ENCODE measurements at regions not wholly inside any gene's neighbourhood (a gene's known extent, or its start where the extent isn't known, plus 50 kb on each side); places are given as distances from the start of the nearest gene placed in this dataset.

DNA sequence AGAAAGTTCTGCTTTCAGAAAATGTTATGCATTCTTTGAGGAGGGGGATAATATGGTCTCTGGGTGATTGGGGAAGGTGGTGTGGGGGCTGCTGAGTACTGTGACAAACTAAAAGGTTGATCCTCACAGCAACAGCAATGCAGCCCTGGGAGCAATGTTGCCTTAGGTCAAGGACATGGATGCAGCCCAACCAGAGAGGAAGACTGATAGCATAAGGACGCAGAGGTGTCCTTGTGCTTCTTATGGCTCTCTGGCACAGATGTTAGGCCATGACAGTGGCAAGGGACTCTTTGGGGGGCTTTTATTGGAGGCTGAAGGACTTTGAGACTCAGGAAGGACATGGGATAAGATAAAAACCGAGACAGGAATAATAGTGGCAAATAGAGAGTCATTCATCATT, 186.2 kb upstream of the PHACTR1 start:
- no peaks in the 10 kb centered on the region for H3K27me3 ChIP-seq
- DNase-seq (ENCODE audit: low spot score in 2 of 2): no peak
- no peaks in the 10 kb centered on the region for H3K4me1 ChIP-seq
- 87% methylated on average over 2 of the region's 2 CpGs for WGBS
- no peak overlapping the region for H3K4me3 ChIP-seq
- no peak overlapping the region for H3K27ac ChIP-seq
- no peaks in the 10 kb centered on the region for H3K36me3 ChIP-seq
- TF ChIP-seq POLR2A (IDR thresholded peaks at IDR 0.05) (no peak), EP300 (IDR thresholded peaks at IDR 0.05) (no peak), POLR2AphosphoS5 (IDR thresholded peaks at IDR 0.05) (no peak)
- TF ChIP-seq, protein P1, sequence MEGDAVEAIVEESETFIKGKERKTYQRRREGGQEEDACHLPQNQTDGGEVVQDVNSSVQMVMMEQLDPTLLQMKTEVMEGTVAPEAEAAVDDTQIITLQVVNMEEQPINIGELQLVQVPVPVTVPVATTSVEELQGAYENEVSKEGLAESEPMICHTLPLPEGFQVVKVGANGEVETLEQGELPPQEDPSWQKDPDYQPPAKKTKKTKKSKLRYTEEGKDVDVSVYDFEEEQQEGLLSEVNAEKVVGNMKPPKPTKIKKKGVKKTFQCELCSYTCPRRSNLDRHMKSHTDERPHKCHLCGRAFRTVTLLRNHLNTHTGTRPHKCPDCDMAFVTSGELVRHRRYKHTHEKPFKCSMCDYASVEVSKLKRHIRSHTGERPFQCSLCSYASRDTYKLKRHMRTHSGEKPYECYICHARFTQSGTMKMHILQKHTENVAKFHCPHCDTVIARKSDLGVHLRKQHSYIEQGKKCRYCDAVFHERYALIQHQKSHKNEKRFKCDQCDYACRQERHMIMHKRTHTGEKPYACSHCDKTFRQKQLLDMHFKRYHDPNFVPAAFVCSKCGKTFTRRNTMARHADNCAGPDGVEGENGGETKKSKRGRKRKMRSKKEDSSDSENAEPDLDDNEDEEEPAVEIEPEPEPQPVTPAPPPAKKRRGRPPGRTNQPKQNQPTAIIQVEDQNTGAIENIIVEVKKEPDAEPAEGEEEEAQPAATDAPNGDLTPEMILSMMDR (IDR thresholded peaks at IDR 0.05): no peak
- no peaks in the 10 kb centered on the region for H3K9me3 ChIP-seq

DNA sequence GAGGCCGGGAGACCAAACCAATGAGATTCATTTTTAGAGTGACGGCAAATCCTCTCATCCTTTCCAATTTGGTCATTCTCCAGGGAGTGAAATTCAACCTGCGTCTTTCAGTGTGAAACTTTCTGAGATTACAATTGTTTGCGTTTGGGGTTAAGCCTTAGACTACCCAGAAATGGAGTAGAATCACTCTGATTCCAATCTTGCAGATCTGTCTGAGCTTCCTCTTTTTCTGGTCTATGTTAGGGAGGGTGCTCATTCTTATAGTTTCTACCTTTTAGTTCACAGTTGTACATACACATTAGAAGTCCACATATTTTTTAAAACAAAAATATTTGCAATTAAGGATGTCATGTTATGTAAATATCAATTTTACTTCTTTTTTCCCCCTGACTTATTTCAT, 183.0 kb upstream of the PHACTR1 start:
- Histone ChIP-seq H3K27ac (no peak overlapping the region), H3K36me3 (no peaks in the 10 kb centered on the region), H3K4me3 (no peak overlapping the region), H3K4me1 (no peaks in the 10 kb centered on the region), H3K27me3 (no peaks in the 10 kb centered on the region), H3K9me3 (no peaks in the 10 kb centered on the region)
- no peak for TF ChIP-seq POLR2AphosphoS5 (IDR thresholded peaks at IDR 0.05)
- TF ChIP-seq, protein P1 (IDR thresholded peaks at IDR 0.05): no peak
- no peak for TF ChIP-seq POLR2A (IDR thresholded peaks at IDR 0.05)
- no peak for TF ChIP-seq EP300 (IDR thresholded peaks at IDR 0.05)
- 90% methylated on average over 4 of the region's 4 CpGs for WGBS
- no peak for DNase-seq (ENCODE audit: low spot score in 2 of 2)

DNA sequence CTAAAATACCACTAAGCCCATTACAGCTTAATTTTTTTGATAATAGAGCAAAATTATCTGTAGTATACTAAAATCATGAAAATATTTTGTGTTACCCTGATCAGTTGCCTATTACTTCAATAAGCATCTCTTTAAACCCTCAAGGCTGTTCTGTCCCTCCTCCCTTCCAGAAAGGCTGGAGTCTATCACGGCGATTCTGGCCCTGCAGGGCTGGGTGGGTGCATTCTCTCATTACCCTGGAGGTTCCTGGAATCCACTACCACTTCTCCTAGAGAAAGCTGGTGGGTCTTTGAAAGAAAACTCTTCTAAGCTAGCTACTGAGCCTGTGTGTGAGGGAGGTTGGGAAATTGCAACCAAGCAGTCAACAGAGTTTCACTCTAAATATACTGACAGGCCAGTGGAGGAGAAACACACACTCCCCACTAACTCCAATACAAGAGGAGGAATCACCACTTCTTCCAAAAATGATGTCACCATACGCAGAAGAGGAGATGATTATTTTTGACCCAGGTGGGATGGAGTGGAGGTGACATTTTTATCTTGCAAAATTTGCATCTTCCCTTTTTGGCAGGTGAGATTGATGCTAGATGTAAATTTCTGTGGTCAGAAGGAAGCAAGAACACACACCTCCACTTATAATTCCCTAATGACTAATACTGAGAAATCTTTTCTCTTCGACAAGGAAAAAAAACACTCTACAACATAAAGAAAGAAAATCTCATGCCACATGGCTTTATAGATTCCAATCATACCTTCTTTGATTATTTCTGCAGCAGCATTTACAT, 182.3 kb upstream of the PHACTR1 start:
- Histone ChIP-seq H3K27me3 (no peaks in the 10 kb centered on the region), H3K9me3 (no peaks in the 10 kb centered on the region), H3K4me1 (no peaks in the 10 kb centered on the region), H3K4me3 (no peak overlapping the region), H3K27ac (no peak overlapping the region), H3K36me3 (no peaks in the 10 kb centered on the region)
- DNase-seq (ENCODE audit: low spot score in 2 of 2): no peak
- TF ChIP-seq POLR2A (IDR thresholded peaks at IDR 0.05) (no peak), POLR2AphosphoS5 (IDR thresholded peaks at IDR 0.05) (no peak), EP300 (IDR thresholded peaks at IDR 0.05) (no peak)
- TF ChIP-seq, protein P1 (IDR thresholded peaks at IDR 0.05): no peak
- 58% methylated on average over 4 of the region's 4 CpGs for WGBS

DNA sequence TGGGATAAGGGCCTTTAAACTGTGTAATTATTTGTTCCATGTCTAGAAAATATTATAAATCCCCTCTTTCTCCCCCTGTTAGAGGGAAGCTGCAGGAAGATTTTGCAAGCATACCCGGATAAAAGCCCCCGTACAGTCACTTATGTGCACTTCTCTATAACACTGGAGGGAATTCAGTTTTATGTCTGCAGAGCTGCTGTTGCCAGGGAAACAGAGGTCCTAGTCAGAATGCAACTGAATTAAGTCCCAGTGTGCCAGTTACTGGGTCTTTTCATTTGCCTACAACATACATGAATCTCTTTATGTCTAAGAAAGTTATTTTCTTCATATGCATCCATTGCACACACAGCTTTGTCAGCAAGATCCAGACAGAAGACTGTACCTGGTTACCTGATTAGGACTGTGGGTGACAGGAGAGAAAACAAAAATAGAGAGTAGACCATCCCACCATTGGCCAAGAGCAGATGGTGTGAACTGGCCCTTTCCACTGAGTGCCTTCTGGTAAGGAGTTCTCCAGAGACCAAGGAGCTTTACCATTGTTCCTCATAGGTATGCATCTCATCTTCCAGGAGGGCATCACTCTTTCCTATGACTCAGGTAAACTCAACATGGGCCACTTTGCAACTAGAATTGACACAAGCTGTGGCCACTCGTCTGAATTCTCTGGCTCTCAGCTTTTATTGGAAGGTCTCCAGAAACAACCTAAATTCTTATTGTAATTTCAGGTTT, 180.8 kb upstream of the PHACTR1 start:
- WGBS: 77% methylated on average over 3 of the region's 3 CpGs
- no peak overlapping the region for H3K4me3 ChIP-seq
- H3K9me3 ChIP-seq: no peaks in the 10 kb centered on the region
- no peak for DNase-seq (ENCODE audit: low spot score in 2 of 2)
- H3K27ac ChIP-seq: no peak overlapping the region
- no peaks in the 10 kb centered on the region for H3K4me1 ChIP-seq
- no peaks in the 10 kb centered on the region for H3K36me3 ChIP-seq
- no peaks in the 10 kb centered on the region for H3K27me3 ChIP-seq
- TF ChIP-seq, protein P1 (IDR thresholded peaks at IDR 0.05): no peak
- no peak for TF ChIP-seq POLR2A (IDR thresholded peaks at IDR 0.05)
- TF ChIP-seq POLR2AphosphoS5 (IDR thresholded peaks at IDR 0.05): no peak
- no peak for TF ChIP-seq EP300 (IDR thresholded peaks at IDR 0.05)

DNA sequence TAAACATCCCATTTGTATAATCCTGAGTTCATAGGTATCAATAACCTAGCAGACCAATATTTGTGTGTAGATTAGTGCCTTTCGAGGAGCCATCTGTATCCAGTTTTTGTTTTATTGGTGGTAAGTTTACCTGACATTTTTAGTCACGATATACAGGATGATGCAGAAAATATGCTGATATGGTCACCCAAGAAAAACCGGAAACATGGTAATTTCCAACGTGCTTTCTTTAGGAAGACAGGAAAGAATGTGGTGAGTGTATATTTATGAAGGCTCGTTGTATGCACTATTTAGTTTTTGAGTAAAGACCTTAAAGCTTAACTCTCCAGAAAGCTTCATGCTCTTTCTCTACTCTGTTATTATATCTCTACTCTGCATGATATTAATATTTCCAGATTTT, 180.2 kb upstream of the PHACTR1 start:
- DNase-seq (ENCODE audit: low spot score in 2 of 2): no peak
- H3K36me3 ChIP-seq: no peaks in the 10 kb centered on the region
- H3K27ac ChIP-seq: no peak overlapping the region
- H3K4me3 ChIP-seq: no peak overlapping the region
- no peaks in the 10 kb centered on the region for H3K4me1 ChIP-seq
- WGBS: 79% methylated on average over 5 of the region's 5 CpGs
- no peaks in the 10 kb centered on the region for H3K9me3 ChIP-seq
- TF ChIP-seq, protein P1 (IDR thresholded peaks at IDR 0.05): no peak
- no peak for TF ChIP-seq POLR2A (IDR thresholded peaks at IDR 0.05)
- TF ChIP-seq EP300 (IDR thresholded peaks at IDR 0.05): no peak
- no peak for TF ChIP-seq POLR2AphosphoS5 (IDR thresholded peaks at IDR 0.05)
- H3K27me3 ChIP-seq: no peaks in the 10 kb centered on the region

Data from suprapubic skin (tissue), 4 donors.